ENCODE measurements at regions not wholly inside any gene's neighbourhood (a gene's known extent, or its start where the extent isn't known, plus 50 kb on each side); places are given as distances from the start of the nearest gene placed in this dataset.

- Mint-ChIP-seq H3K4me3 (no peak overlapping the region), H3K9me3 (no peaks in the 10 kb centered on the region), H3K4me1 (no peaks in the 10 kb centered on the region), H3K27ac (no peak overlapping the region), H3K36me3 (peaks cover 13% of the 10 kb centered on the region)
- no peak for DNase-seq (ENCODE audit: low spot score in 2 of 2)
- ATAC-seq = no peak
These were observed 79.4 kb upstream of the SLC4A11 start for GRCh38 chr20:3318226-3318884.

- no peak for ATAC-seq
- H3K4me3 Mint-ChIP-seq = no peak overlapping the region
- no peaks in the 10 kb centered on the region for H3K4me1 Mint-ChIP-seq
- H3K27ac Mint-ChIP-seq = no peak overlapping the region
- DNase-seq (ENCODE audit: low spot score in 2 of 2) = no peak
- no peaks in the 10 kb centered on the region for H3K9me3 Mint-ChIP-seq
- H3K36me3 Mint-ChIP-seq = peaks cover 13% of the 10 kb centered on the region
These were observed 77.1 kb upstream of the SLC4A11 start for GRCh38 chr20:3316136-3316535.

GRCh38 chr20:3315136-3315535 is 76.1 kb upstream of the SLC4A11 start:
- Mint-ChIP-seq H3K4me3 (no peak overlapping the region), H3K4me1 (no peaks in the 10 kb centered on the region), H3K27ac (no peak overlapping the region), H3K9me3 (no peaks in the 10 kb centered on the region), H3K36me3 (peaks cover 13% of the 10 kb centered on the region)
- DNase-seq (ENCODE audit: low spot score in 2 of 2) (no peak), ATAC-seq (no peak)

GRCh38 chr20:3314391-3314790 is 75.4 kb upstream of the SLC4A11 start:
- ATAC-seq = no peak
- peaks cover 13% of the 10 kb centered on the region for H3K36me3 Mint-ChIP-seq
- H3K4me3 Mint-ChIP-seq = no peak overlapping the region
- DNase-seq (ENCODE audit: low spot score in 2 of 2) = no peak
- no peaks in the 10 kb centered on the region for H3K9me3 Mint-ChIP-seq
- no peaks in the 10 kb centered on the region for H3K4me1 Mint-ChIP-seq
- peak overlapping the region; percentile 74 for H3K27ac Mint-ChIP-seq

- H3K9me3 Mint-ChIP-seq = no peaks in the 10 kb centered on the region
- H3K4me3 Mint-ChIP-seq = no peak overlapping the region
- H3K36me3 Mint-ChIP-seq = peaks cover 19% of the 10 kb centered on the region
- H3K27ac Mint-ChIP-seq = peak overlapping the region; percentile 74
- no peak for ATAC-seq
- H3K4me1 Mint-ChIP-seq = no peaks in the 10 kb centered on the region
- DNase-seq (ENCODE audit: low spot score in 2 of 2) = no peak
These were observed 74.7 kb upstream of the SLC4A11 start for GRCh38 chr20:3313683-3314065.

- Mint-ChIP-seq H3K4me3 (no peak overlapping the region), H3K36me3 (peaks cover 19% of the 10 kb centered on the region), H3K9me3 (no peaks in the 10 kb centered on the region), H3K4me1 (no peaks in the 10 kb centered on the region), H3K27ac (peak overlapping the region; percentile 74)
- ATAC-seq = no peak
- DNase-seq (ENCODE audit: low spot score in 2 of 2) = no peak
These were observed 74.1 kb upstream of the SLC4A11 start for GRCh38 chr20:3312940-3313682.

GRCh38 chr20:3311623-3312022 is 72.6 kb upstream of the SLC4A11 start:
- no peak overlapping the region for H3K27ac Mint-ChIP-seq
- DNase-seq (ENCODE audit: low spot score in 2 of 2) = no peak

GRCh38 chr20:3309226-3309625 is 70.2 kb upstream of the SLC4A11 start:
- Mint-ChIP-seq H3K36me3 (peaks cover 7% of the 10 kb centered on the region), H3K27ac (no peak overlapping the region), H3K9me3 (no peaks in the 10 kb centered on the region), H3K4me1 (no peaks in the 10 kb centered on the region), H3K4me3 (no peak overlapping the region)
- no peak for ATAC-seq
- DNase-seq (ENCODE audit: low spot score in 2 of 2) = no peak

More at GRCh38 chr20:3311623-3312022, 72.6 kb upstream of the SLC4A11 start:
- Mint-ChIP-seq H3K9me3 (no peaks in the 10 kb centered on the region), H3K4me1 (no peaks in the 10 kb centered on the region), H3K4me3 (no peak overlapping the region), H3K36me3 (peaks cover 13% of the 10 kb centered on the region)
- ATAC-seq = no peak

- Mint-ChIP-seq H3K4me1 (no peaks in the 10 kb centered on the region), H3K27ac (no peak overlapping the region), H3K4me3 (no peak overlapping the region), H3K9me3 (no peaks in the 10 kb centered on the region), H3K36me3 (peaks cover 10% of the 10 kb centered on the region)
- no peak for DNase-seq (ENCODE audit: low spot score in 2 of 2)
- ATAC-seq = no peak
These were observed 68.7 kb upstream of the SLC4A11 start for GRCh38 chr20:3307725-3308124.

- DNase-seq (ENCODE audit: low spot score in 2 of 2) = no peak
- Mint-ChIP-seq H3K9me3 (no peaks in the 10 kb centered on the region), H3K36me3 (peaks cover 11% of the 10 kb centered on the region), H3K4me1 (no peaks in the 10 kb centered on the region), H3K4me3 (no peak overlapping the region), H3K27ac (peak overlapping the region; percentile 8)
- no peak for ATAC-seq
These were observed 68.1 kb upstream of the SLC4A11 start for GRCh38 chr20:3307078-3307477.

GRCh38 chr20:3306068-3306467 is 67.1 kb upstream of the SLC4A11 start:
- no peak for ATAC-seq

GRCh38 chr20:3304456-3304855 is 65.5 kb upstream of the SLC4A11 start:
- Mint-ChIP-seq H3K36me3 (peaks cover 14% of the 10 kb centered on the region), H3K9me3 (no peaks in the 10 kb centered on the region), H3K4me3 (no peak overlapping the region), H3K4me1 (no peaks in the 10 kb centered on the region), H3K27ac (no peak overlapping the region)
- ATAC-seq (no peak), DNase-seq (ENCODE audit: low spot score in 2 of 2) (no peak)

More at GRCh38 chr20:3306068-3306467, 67.1 kb upstream of the SLC4A11 start:
- Mint-ChIP-seq H3K27ac (no peak overlapping the region), H3K4me1 (no peaks in the 10 kb centered on the region), H3K36me3 (peaks cover 11% of the 10 kb centered on the region), H3K9me3 (no peaks in the 10 kb centered on the region), H3K4me3 (no peak overlapping the region)
- no peak for DNase-seq (ENCODE audit: low spot score in 2 of 2)

GRCh38 chr20:3297079-3297378 is 58.0 kb upstream of the SLC4A11 start:
- no peak for ATAC-seq
- H3K4me1 Mint-ChIP-seq = no peaks in the 10 kb centered on the region
- H3K4me3 Mint-ChIP-seq = no peak overlapping the region
- H3K9me3 Mint-ChIP-seq = no peaks in the 10 kb centered on the region
- H3K27ac Mint-ChIP-seq = no peak overlapping the region
- H3K36me3 Mint-ChIP-seq = peaks cover 29% of the 10 kb centered on the region
- no peak for DNase-seq (ENCODE audit: low spot score in 2 of 2)

GRCh38 chr20:3296261-3297078 is 57.5 kb upstream of the SLC4A11 start:
- no peaks in the 10 kb centered on the region for H3K9me3 Mint-ChIP-seq
- H3K4me3 Mint-ChIP-seq = no peak overlapping the region
- peaks cover 29% of the 10 kb centered on the region for H3K36me3 Mint-ChIP-seq
- ATAC-seq = no peak
- no peaks in the 10 kb centered on the region for H3K4me1 Mint-ChIP-seq
- H3K27ac Mint-ChIP-seq = peak overlapping the region; percentile 26
- DNase-seq (ENCODE audit: low spot score in 2 of 2) = no peak
